Jurkat, Clone E6-1 (cell line): ENCODE measurements at regions not wholly inside any gene's neighbourhood (a gene's known extent, or its start where the extent isn't known, plus 50 kb on each side); places are given as distances from the start of the nearest gene placed in this dataset.

Experiments used
- DNase-seq: peaks from one replicate; pipeline ENCODE4 v3.0.0-alpha.2; 2011; ENCODE audit warnings: low read depth, low spot score
- H3K4me3 ChIP-seq: 2 replicates; pipeline ENCODE4 v1.5.1; 2011; ENCODE audit warnings: mild to moderate bottlenecking, low read length, control low read depth, moderate library complexity

DNA sequence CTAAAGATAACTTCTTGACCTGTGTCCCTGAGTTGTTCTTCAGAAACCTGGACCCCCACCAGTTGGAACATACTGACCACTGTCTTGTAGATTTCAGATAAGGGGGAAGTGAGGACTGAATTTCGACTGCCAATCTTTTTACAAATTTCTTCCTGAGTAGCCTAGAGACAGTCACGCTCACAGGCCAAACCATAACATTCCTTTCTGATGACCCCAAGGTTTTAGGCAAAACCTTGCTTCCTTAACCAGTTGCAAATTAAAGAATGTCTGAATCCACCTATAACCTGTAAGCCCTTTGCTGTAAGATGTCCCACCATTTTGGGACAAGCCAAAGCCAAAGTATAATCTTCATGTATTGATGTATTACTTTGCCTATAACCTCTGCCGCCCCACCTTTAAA, 306.9 kb downstream of the LRFN2 start:
- no peak overlapping the region for H3K4me3 ChIP-seq
- DNase-seq, result no peak

DNA sequence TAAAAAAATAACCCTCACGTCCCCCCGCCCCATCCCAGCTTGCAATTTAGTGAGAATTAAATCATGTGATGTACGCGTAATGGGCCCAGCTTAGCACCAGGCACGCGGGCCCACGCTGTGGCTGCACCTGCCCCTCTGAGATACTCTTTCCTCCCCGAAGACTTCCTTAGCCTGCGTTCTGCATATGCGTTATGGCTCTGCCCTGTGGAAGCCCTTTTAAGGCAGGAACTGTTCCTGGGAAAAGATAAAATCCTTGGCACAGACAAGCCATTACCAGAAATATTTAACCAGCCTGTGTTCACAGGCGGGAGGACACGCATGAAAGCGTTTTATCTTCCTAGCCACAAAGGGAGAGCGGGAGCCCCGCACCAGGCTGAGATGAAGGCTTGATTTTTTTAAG, 311.0 kb downstream of the LRFN2 start:
- no peak overlapping the region for H3K4me3 ChIP-seq
- no peak for DNase-seq

DNA sequence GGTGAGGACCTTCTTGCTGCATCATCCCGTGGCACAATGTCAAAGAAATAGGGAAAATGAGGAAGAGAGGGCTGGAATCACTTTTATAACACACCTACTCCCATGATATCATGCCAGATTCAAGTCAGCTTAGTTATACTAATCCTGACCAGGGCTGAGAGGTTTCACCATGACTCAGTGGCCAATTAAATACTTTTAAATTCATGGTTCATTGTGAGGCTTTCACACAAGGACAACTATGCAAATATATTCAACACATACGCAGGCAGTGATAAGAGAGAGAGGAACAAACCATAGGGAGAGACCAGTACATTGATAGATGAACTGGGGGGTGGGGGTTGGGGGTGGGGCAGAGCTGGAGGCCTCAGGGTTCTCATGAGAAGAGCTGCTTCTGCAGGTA, 313.1 kb downstream of the LRFN2 start:
- DNase-seq, result no peak
- no peak overlapping the region for H3K4me3 ChIP-seq

DNA sequence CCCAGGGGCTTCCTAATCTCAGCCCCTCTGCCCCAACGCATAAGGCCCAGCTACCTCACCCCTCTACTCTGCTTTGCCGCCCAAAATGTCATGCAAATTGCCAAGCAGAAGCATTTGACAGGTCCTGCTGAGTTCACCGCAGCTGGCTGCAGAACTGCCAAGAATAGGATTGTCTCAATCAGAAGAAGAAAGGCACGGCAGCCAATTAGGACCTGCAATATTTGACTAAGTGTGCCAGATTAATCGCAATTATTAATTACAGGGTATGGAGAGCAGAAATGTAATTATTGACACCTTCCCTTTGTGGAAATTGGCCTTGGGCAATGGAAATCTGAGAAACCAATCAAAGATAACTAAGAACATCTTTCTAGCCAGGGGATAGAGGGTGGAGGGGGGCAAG, 318.6 kb downstream of the LRFN2 start:
- DNase-seq, result no peak
- no peak overlapping the region for H3K4me3 ChIP-seq

DNA sequence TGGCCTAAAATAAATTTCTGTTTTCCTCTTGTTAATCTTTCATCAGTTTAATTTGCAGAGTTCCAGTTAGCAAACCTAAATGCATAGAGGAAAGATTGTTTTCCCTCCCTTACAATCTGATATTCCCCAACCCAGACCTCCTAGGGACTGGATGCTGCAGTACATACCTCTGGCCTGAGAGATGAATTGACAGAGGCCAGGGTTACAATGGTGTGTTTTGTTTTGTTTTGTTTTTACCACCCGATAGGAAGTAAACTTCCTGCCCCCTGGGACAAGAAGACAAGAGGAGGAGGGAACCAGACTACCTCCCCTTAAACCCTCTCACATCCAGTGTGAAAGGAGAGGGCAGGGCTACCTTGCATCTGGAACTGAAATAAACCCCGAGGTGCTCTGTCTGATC, 319.0 kb downstream of the LRFN2 start:
- H3K4me3 ChIP-seq, result no peak overlapping the region
- DNase-seq, result no peak

DNA sequence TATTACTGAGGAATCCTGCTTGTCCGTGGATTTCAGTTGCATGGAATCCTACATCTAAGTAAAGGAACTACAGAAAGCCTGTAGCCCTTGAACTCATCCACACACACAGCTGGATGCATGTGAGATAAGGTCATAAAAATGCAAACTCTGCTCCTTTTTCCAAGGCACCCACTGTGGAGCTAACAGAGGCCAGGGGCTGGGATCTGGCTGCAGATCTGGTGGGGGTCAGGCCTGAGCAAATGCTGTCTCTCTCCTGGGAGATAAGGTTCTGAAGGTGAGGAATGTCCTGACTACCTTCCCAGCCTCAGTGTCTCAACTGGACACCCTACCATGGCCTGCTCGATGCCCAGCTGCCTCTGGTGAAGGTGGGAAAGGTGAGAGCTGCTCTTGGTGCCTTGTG, 321.5 kb downstream of the LRFN2 start:
- H3K4me3 ChIP-seq, result no peak overlapping the region
- no peak for DNase-seq

DNA sequence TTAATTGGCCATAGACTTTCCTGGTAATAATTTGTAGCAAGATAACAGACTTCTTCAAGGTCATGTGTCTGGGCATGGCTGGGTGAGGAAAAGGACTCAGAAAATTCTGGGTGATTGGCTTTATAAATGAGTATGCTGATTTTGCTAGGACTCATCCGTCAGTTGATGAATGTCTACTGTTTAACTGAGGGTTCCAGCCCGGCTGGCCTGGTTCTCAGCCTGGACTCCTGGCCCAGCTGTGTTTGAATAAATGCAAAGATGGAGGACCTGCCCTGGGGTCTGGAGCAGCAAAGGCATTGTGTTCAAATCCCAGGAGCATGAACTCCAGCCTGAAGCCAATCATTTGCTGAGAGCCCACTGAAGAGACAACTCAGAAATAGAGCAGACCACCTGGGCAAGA, 323.2 kb downstream of the LRFN2 start:
- no peak overlapping the region for H3K4me3 ChIP-seq
- DNase-seq, result no peak

DNA sequence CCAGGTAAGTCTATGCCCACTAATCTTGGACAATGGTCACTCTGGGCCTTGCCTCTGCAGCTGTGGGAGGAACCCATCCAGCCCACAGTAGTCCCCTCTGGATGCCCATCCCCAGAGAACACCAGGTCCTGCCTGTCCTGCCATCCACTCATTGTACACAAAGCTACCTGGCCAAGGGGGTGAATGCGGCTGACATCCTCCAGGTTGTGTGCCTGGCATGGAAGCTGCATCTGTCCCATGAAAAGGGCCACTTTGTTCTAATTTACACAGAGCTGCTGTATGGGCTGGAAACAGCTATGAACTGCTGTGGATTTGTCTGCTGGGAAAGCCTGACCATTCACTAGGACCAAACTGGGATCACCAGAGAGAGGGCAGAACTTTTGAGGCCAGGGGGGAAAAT, 324.8 kb downstream of the LRFN2 start:
- H3K4me3 ChIP-seq, result no peak overlapping the region
- DNase-seq, result no peak

DNA sequence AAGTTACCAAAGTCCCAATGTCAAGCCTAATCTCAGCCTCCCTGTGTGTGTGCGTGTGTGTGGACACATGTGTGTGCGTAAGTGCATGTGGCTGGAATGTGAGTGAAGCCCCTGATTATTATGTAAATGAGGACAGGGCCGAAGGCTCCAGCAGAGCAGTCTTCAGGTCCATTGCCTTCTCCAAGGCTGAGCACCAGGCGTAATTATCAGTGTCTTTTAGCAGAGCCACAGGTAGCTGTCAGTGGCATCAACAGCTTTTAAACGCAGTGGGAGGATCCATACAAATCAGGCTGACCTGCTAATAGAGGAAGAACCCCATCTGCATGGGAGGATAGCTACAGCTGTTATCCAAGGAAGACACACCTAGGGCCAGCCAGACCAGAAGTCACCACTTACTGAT, 324.3 kb upstream of the MOCS1 start:
- DNase-seq, result no peak
- no peak overlapping the region for H3K4me3 ChIP-seq

DNA sequence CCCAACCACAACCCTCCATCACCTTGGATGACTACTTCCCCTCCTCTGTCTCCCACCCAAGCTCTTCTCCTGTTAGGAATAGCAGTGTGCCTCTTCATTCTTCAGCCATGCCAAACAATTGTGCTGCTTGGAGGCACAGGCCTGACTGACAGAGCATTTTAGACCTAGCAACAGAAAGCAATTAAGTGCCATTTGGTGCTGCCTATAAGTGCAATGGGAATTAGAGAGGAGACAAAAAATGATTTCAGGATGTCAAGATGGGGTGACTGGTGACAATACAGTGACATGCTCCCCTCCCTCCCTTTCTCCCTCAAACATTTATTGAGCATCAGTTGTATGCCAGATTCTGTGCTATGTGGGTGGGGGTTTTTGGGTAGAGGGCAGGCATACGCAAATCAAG, 322.6 kb upstream of the MOCS1 start:
- no peak overlapping the region for H3K4me3 ChIP-seq

DNA sequence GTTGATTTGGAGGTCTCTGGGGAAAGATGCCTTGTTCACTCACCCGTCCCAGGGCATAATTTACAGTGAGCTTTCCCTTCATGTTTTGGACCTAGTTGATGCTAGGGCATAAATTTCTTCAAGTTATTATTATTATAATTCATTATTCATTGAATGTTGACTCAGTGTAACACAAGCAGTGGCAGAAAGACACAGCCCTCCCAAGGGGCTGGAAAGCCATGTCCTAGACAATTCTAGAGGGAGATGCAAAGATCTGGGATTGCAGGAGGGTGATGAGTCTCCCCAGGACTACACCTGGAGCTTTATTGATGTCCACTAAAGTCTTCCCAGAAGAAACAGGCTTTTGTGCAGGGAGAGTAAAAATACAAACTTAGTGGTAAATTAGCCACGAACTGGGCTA, 322.0 kb upstream of the MOCS1 start:
- no peak overlapping the region for H3K4me3 ChIP-seq
- DNase-seq, result no peak

More for the DNA sequence above, 322.6 kb upstream of the MOCS1 start:
- DNase-seq, result no peak

DNA sequence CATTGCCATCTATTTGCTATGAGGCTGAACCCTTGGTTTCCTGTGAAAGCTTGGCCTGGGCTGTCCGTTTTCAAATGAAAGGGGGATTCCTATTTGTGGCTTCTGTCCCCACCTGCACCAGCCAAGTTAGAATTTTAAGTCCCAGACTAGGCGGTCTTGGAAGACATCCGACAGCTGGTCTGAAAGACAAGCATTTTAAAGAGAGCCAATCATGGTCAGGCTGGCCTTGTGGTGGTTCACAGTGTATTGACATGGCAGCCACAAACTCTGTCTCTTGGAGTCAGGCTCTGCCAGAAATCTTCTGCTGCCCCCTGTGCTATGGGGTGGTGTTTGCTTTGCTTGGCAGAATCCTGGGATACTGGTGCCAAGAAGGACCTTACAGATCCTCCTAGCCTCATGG, 319.2 kb upstream of the MOCS1 start:
- no peak overlapping the region for H3K4me3 ChIP-seq
- DNase-seq, result no peak

DNA sequence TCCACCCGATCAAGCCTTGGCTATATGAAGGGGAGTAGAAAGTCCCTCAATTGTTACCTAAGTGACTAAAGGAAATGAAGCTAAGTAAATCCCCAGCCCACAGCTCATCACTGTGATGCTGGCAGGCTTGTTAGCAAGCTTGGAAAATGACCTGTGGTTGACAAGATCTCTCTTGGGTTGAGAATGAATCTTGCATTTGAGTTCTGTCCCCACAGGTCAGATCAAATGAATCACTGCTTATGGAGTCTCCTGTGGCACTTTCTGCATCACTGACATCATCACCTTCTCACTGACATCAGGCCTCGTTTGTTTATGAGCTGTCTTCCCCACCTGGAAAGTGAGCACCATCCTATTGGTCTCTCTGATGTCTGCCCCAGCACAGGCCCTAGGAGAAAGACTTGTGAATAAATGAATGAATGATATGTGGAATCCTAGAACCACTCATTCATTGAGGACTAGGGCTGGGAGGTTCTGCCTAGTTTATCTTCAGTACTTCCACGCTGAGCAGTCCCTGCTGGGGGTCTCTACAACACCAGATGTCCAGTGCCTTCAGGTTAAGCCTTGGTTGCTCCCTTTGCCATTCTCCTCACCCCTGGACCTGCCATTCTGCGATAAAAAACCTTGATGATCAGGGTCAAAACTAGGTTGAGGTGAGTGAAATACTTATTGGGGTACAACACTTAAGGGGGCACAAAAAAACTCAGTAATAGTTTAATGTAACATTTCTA, 318.4 kb upstream of the MOCS1 start:
- no peak for DNase-seq
- H3K4me3 ChIP-seq, result no peak overlapping the region

DNA sequence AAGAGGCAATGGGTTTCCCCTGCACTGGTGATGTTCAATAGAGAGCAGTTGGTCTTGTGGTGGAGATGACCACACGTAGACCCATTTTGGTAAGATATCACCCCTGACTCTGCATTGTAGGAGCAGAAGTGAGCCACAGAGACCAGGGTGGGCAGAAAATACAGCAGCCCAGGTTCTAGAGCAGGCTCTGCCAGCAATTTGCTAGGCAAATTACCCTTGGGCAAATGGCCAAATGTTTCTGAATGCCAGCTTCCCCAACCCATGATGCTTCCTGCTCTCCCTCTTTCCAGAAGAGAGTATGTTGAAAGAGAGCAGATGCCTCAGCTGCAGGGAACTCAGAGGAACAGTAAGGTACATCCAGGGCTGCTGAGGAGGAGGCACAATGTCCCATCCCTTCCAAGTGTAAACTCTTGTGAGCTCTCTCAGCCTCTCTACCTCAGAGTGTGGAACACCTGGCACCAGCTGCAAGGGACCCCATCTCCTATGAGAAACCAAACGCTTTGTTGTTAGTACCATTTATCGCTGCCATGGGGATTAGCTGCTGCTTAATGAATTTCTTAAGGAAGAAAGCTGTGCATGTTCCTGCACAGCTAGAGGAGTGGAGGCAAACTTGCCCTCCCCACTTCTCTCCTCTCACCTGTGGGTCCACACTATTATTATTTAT, 317.5 kb upstream of the MOCS1 start:
- no peak for DNase-seq
- no peak overlapping the region for H3K4me3 ChIP-seq

DNA sequence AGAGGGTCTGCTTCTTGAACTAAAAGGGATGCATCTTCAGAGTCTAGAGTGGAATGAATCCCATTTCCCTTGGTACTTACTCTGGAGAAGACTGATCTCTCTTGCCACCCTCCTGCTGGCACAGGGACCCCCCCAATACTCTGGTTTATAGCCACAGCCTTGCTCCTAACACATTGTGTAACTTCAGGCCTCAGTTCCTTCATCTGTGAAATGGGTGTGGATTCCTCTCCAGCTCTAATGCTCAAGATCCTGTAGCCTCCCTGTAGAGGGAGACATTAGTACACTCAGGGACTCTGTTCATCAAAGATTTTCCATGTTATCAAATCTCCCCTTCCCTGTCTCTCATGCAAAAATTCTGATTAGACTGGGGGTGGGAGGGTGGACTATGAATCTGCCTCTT, 315.7 kb upstream of the MOCS1 start:
- DNase-seq, result no peak
- H3K4me3 ChIP-seq, result no peak overlapping the region

DNA sequence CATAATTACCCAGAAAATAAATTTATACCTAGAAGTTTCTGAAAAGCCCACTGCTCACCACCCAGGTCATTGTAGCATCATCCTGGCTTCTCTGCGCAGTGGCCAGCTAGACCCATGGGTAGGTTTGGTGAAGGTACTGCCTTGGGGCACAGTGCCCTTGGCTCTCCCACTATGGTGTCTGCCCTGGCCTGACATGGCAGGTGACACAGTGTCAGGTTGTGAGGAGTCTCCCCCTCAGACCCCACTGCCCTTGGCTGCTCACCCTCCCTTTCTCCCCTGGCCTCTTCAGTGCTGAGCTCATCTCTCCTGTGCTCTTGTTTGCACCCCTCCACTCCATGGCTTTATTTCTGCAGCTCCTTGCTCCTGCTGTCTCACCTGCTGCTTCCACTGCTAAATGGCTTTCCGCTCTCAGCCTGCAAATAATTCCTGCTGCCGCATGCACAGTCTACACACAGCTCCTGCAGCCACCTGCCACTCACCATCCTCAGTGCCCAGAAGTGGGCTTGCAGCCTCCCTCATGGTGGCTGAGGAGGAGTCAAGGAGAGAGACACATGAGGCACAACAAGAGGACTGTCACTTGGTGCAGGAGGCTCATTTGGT, 313.4 kb upstream of the MOCS1 start:
- DNase-seq, result no peak
- no peak overlapping the region for H3K4me3 ChIP-seq

DNA sequence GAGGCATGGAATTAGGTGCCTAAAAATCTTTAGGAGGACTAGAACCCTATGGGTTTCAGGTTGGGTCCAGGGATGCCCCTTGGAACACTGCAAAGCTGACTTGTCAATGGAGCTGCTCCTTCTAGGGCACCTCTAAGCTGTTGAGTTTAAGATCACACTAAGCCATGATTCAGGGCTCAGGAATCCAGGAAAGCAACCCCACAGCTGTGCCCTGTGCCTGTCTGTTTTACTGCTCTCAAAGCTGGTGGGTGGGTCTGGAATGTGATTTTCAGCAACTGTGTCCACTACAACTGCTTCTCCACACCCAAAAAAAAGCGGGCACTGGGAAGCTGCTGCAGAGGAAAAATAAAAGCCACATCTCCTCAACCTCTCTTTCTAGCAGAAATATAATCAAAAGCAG, 310.4 kb upstream of the MOCS1 start:
- no peak for DNase-seq
- H3K4me3 ChIP-seq, result no peak overlapping the region

DNA sequence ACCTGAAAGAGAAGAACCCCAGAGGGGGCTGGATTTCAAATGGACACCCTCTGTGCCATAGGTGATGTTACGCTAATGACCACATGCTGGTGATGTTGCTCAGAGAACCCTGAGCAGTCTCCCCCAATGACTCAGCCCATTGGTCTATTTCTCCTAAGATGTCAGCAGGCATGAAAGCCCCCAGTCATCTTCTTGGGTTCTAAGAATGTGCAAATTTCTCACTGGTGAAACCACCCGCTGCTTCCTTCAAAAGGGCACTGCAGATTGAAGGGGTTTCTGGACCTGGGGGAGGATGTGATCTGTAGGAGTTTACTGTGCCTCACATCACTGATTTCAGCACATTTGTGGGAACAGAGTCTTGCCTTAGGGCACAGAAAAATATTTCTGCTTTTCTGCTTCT, 298.4 kb upstream of the MOCS1 start:
- DNase-seq, result no peak
- H3K4me3 ChIP-seq, result no peak overlapping the region

DNA sequence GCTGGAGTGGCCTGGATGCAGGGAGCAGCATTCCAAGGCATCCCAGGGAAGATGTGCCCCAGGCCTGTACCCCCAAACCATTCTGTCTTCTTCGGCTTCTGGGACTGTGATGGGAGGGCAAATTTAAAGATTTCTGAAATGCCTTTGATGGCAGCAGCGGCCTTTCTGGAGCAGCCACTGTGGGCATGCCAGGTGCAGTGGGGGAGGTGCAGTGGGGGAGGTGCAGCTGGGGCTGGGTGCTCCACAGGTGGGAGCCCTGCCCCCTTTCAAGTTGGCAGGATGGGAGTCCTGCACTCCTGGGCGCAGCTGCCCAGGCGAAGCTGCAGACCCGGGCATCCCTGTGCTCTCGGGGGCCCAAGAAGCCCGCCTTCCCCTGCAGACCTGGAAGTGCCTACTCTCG, 293.5 kb upstream of the MOCS1 start:
- no peak overlapping the region for H3K4me3 ChIP-seq
- no peak for DNase-seq

DNA sequence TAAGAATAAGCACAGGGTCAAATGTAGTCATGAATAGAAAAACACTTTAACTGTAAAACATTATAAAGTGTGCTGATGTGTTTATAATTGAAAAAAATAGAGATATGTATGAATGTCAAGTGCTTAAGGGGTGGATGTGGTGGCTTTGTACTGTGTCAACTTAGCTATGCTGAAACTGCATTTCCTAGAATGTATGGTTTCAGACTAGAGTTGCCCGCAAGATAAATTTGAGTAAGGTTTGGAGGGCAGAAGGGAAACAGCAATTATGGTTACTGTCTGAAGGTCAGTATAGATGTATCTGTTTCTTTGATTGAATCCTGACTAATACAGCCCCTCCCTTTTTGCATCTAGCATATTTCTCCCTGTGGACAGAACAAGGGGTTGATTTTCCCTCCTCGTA, 288.1 kb upstream of the MOCS1 start:
- DNase-seq, result no peak

DNA sequence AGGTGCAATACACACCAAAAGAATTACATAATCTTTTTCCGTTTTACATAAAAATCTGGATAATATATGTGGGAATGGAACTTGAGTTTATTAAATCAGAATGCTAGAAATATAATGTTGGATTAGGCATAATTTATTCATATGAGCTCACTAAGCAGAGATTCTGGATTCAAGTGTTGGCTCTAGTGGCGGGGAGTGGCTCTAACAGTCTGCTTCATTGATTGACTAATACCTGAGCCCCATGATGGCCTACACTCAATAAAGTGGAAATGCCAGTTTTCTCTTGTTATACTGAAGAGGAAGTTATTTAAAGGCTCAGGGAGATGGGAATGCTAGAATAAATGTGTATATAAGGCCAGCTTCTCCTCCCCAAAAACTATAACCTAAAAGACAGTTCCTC, 285.5 kb upstream of the MOCS1 start:
- no peak overlapping the region for H3K4me3 ChIP-seq
- DNase-seq, result no peak

More for the DNA sequence above, 288.1 kb upstream of the MOCS1 start:
- no peak overlapping the region for H3K4me3 ChIP-seq
